GM21619 (cell line): ENCODE measurements at regions not wholly inside any gene's neighbourhood (a gene's known extent, or its start where the extent isn't known, plus 50 kb on each side); places are given as distances from the start of the nearest gene placed in this dataset.
A peak's percentile ranks its signal among the peaks of the same experiment; 100 is the strongest.
"Not testable (repeated sequence)": the region's sequence is repeated elsewhere in the genome, so short reads cannot be mapped to it uniquely, and the experiment has no call there.

Experiments
- ATAC-seq: cut with Tn5 transposase; IDR thresholded peaks from one replicate; pipeline ENCODE4 v1.9.1; 2021; ENCODE audit not compliant: unreplicated experiment

DNA sequence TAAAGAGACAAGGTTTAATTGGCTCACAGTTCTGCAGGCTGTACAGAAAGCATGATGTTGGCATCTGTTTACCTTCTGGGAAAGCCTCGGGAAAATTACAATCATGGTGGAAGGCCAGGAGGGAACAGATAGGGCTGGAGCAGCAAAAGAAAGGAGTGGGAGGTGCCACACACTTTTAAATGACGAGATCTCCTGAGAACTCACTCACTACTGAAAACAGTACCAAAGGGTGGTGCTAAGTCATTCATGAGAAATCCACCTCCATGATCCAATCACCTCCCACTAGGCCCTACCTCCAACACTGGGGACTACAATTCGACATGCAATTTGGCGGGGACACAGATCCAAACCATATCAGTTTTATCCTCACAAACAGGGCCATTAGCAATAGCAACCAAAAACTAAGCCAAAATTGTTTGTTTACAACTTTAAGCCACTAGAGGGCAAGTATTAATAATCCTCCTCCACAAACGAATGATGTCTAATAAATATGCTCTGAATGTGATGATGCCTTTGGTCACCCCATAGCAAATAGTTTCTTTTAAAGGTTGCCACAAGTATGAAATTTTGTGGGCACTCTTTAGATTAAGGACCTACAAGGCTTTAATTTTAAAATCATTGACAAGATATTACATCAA, 129.2 kb upstream of the NRBF2 start:
- no peak for ATAC-seq

DNA sequence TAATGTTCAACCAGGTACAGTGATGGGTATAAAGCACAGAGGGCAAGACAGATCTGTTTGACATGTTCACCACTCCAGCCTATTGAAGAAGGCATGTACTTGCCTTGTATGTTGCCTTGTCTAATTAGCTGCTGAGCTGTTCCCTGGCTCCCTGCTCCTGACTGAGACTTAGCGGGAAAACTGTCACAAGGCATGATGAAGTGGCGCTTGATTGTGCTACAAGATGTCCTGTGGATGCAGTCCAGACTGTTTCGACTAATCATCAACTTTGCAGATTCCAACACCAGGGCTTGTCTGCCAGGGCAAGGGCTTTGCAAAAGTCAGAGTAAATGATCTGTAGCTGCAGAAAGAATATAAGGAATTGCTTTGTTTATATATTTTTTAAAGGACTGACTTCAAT, 136.2 kb upstream of the NRBF2 start:
- ATAC-seq, result no peak

DNA sequence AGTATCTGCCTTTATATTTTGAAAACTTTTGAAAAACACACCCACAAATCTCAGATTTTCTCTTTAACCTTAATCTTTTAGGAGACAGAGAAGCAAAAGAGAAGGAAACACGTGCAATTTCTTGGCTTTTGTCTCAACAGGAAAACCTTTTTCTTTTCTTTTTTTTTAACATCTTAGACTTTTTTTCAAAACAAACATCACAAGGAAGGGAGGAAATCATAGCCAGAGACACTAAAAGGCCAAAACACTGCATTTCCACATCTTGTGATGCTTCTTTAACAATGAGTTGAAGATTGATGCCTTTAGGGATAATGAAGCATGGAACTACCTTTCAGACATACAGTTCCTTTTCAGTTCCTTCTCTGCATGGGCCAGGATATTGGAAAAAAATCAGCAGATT, 136.6 kb upstream of the NRBF2 start:
- ATAC-seq, result no peak

DNA sequence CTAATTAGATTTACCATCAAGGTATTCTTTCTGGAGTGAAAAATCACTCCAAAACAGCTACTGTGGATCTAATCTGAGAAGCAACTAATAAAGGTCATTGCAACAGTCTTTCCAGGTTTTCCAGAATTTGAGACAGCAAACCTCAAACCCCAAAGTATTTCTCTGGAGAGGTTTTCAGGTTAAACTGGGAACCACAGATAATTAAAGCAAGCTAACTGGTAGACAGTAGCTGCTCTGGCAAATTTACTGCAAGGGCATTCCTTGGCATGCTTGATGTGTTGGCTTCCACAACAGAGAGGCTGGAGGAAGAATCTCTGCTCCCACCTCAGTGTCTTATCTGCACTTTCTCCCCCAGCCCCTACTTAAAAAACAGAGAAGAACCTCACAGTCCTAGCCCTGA, 140.0 kb upstream of the NRBF2 start:
- no peak for ATAC-seq

DNA sequence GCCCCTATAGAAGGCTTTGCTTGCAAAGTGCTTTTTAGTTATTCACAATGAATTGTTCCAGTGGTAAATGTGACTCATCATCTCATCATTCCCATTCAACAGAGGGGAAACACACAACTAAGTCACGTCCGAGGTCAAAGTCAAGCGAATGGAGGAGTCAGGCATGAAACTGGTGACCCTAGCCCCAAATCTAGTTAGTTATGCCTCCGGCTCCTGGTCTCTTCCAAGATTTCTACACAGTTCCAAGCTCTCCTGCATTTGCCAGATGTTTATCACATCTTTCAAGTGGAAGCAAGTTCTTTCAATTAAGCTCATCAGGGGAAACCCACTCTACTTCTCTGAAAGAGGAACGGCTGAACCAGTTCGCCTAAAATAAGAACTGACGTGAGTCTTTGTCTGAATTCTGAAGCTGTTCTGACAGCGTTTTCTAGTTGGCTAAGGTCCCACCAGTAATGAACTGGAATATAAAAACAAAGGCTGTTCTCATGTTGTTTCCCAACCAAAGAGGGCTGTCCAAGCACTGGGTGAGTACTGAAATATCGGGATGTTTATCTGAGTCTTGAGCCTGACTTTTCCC, 140.9 kb upstream of the NRBF2 start:
- ATAC-seq, result peak; percentile 67

DNA sequence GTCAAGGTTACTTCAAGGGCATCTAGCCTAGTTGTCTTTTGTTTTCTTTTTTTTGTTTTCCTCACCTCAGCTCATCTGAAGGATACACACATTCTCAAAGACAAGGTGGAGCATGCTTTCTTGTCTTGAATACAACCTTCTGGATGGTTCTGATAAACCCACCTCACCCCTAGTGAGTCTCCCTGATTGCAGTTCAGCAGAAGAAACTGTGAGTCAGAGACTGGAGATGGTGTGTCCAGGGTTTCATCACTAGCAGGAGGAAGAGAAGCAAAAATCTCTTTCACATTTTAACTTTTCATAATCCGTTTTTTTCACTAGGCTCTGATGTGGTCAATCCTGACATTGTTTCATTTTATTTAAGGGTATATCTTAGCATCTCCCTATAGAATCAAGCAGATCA, 143.0 kb upstream of the NRBF2 start:
- ATAC-seq, result no peak

DNA sequence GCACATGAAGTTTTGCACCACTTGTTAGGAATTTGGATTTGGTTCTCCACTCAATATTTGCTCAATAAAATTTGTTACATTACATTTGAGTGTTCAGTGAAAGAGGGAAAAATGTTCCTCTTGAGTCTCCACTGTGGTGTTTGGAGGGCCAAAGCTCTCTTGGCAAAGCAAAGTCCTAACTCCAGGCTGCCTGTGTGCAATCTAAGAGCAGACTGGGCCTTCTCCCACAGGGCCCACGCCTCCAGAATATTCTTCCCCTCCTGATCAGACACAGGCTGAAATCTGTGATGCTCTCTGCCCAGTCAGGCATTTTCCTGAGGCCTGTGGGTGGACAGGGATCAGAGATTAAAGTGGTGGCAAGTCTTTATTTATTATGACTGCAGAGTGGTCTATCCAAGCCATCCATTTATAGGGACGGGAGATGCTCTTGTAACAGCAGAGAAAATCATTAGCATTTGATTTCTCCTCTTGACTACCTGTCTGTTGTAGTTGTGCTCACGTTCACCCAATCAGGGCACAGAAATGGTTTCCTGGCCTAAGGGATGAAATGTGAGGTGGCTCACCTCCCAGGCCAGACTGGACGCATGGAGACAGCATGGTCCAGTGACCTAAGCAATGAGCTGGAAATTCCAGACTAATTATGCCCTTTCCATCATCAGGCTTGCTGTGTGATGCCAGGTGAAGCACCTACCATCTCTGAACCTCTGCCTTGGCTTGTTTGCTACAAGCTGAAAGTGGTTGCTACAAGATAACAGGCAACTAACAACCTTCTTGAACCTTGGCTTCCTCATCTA, 147.1 kb upstream of the NRBF2 start:
- no peak for ATAC-seq

DNA sequence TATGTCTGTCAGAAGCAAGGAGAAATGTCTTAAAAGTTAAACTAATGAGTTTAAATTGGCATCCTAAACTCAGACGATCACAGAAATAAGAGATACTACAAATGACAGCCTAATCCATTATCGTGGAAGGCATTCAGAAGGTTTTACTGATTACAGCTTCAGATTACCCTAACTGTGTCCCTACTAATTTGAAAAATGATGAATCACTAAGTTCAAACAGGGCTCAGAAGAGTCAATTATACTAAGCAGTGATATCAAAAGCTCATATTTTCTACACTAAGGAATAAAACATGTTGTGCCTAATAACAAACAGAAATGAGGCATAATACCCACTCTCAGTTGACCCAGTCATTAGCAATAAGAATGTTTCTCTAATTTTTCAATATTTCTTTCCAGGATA, 152.0 kb upstream of the NRBF2 start:
- no peak for ATAC-seq

DNA sequence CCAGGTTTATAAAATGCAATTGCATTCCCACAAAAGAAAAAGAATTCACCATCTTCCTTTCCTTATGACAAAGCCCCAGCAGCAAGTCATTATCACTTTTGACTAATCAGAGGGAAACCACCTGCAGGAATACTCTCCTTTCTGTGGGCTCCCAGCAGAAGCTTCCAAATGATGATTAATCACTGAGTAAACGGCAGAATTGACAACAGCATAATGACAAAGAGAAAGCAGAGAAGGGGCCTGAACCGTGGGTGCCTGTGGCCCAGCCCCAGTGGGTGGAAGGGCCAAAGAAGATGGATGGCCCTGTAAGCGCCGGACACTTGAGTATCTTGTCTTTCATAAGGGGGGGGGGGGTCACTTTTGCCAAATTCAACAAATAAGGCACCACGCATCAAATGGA, 152.4 kb upstream of the NRBF2 start:
- ATAC-seq, result no peak

DNA sequence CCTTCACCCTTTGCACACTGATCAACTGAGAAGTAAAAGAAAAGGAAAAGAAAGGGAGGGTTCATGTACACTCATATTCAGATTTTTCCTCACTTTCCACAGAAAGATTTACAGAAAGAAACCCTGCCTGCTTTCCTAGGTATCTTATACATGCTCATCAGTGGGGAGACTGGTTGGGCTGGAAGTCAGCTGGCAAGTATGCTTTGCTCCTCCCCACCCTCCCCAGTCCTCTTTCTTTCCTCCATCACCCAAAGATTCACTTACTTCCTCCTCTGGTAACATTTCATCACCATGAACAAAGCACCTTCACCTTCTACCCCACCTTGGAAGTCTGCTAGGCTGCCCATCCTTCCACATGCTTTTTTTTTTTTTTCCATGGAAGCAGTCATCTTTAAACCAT, 153.2 kb upstream of the NRBF2 start:
- no peak for ATAC-seq

DNA sequence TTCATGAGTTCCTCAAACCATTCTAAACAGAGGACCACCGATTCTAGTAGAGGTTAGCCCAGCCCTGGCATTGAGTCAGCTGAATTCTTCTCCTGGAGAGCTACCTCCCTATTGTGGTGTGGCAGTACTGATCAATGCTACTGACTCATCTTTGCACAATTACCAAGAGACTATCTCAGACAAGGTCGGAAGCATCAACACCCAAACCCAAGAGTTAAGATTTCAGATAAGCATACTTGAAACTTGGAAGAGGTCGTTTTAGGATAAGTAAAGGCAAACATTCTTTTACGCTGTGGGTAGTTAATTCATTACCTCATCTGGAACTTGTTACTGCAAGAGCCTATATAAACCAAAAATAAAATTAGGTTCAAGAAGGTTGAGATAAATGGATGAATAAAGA, 154.6 kb upstream of the NRBF2 start:
- ATAC-seq, result no peak

DNA sequence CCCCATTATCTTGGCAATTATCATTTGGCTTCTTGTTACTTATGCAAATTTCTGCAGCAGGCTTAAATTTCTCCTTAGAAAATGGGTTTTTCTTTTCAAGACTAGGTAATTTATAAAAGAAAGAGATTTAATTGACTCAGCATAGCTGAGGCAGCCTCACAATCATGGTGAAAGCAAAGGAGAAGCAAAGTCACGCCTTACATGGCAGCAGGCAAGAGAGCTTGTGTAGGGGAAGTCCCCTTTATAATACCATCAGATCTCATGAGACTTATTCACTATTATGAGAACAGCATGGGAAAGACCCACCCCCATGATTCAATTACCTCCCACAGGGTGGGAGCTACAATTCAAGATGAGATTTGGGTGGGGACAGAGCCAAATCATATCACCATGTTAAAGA, 158.3 kb upstream of the NRBF2 start:
- not testable (repeated sequence) for ATAC-seq

DNA sequence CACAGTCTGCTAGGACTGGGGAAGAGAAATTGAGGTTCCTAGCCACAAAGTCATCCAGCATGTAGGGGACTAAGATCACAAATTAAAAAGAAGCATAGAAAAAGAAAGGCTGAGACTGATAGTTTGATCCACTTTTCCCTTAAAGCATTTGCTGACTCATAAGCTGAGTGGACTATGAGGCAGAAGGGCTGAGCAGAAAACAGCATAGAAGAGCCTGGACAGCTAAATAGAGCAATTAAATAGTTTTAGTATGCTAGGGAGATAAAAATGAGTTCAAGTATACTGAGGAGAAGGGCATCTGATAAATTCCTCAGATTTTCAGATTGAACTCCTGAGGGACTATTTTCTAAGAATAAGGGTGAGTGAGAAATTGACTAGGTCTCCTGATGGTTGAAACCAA, 155.9 kb upstream of the EGR2 start:
- ATAC-seq, result no peak

DNA sequence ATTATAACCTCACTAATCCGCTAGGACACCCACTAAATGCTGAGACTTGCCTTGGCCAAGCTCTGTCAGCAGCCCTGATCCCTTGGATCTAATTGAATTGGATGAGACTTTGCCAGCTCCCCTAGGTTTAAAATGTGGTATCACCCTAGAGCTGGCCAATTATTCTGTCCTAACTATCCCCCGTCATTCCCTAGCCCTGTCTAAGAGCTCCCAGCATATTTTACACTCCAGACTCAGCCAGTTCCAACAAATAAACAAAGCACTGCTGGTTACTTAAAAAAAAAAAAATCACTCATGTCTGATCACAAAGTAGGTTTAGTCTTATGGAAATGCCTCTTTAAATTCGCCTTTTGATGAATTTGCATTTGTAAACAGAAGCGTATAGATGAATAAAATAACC, 147.9 kb upstream of the EGR2 start:
- ATAC-seq, result no peak

DNA sequence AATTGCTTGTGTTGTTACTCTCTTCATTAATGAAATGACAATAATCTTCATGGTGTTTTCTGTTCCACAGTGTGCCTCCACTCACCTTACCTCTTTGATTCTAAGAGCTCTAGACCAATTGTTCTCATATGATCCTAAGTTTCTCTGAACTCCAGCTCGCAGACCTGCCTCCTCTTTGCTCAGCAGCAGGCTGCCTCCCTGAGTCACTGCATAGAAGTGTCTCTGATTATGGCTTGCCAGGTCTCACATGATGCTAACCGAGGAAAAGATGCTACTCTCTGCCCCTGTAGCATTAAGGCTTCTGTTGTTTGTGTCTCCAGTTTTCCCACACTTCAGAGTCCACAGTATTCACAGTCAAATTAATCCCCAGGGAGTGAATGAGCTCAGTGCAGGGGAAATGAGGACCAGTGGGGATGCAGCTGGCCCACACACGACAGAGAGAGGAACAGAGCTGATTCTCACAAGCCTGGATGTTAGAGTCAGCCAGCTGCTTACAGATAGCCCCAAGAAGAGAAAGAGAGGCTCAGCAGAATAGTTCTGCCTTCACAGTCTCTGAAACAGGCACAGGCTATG, 145.9 kb upstream of the EGR2 start:
- ATAC-seq, result no peak

DNA sequence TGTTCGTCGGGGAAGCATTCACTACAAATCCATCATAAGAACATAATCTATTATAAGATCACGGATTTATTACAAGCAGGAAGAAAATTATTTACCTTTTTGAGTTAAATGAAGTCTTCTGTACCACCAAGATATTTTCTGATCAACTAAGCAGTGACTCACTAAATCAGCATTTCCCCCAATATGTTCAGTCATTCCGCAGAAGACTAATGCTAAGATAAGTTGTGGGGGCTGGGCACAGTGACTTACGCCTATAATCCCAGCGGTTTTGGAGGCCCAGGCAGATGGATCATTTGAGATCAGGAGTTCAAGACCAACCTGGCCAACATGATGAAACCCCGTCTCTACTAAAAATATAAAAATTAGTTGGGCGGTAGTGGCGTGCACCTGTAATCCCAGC, 144.2 kb upstream of the EGR2 start:
- no peak for ATAC-seq

DNA sequence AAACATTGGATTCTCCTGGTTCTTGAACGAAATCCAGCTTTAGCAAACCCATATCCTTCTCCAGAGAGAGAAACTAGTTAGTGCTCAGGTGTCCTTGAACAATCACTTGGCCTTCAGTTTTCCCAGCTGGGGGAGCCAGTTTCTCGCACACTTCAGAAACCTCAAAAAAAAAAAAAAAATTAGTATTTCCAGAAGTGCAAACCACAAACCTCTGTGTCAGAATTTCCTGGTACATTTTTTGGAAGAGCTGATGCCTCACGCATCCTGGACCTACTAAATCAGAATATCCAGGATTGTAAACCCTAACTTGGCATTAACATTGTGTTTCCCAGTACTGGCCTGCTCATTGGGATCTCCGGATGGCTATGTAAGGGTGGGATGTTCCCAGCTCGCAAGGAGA, 143.4 kb upstream of the EGR2 start:
- ATAC-seq, result no peak

DNA sequence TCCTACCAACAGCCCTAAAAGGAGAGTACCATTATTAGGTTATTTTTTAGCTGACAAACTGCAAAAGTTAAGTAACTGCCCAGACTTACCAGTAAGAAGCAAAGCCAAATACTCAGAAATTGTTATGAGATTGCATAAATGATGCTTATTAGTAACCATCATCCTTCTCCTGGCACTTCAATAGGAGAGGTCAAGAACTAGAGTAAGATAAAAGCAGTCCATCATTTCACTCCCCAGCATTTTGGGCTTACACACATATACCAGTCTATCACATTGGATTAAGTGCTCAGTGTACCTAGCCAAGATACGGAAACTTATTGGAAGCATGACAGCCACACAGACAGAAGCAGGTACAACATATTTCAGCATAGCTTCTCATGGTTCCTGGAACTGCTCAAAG, 142.8 kb upstream of the EGR2 start:
- no peak for ATAC-seq

DNA sequence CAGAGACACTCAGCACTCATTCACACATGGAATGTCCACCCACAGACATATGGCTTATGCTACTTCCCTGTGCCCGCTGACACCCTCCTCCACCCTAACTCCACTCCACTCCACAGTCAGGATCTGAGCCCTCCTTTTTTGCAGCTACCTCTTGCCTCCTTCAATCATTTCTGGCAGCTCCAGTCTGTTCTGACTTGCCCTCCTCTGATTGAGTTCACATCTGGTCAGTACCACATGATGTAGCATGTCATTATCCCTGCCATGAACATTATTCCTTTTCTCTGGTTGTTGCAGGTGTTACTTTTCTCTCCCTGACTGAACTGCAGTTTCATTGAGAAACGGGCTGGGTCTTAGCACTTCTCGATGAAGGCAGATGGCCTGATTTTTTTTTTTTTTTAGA, 130.1 kb upstream of the EGR2 start:
- no peak for ATAC-seq

DNA sequence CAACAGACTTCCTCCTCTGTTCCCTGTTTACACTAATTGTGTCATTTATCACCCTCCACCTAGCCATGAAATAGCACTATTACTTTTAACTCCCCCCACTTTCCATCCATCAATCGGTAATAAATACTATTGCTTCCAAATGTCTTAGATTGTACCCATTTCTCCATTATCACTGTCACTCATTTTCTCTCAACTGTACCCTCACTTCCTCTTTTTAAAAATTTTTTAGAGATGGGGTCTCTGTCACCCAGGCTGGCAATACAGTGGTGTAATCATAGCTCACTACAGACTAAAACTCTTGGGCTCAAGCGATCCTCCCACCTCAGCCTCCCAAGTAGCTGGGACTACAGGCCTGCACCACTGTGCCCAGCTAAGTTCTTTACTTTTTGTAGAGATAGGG, 123.5 kb upstream of the EGR2 start:
- ATAC-seq, result no peak

DNA sequence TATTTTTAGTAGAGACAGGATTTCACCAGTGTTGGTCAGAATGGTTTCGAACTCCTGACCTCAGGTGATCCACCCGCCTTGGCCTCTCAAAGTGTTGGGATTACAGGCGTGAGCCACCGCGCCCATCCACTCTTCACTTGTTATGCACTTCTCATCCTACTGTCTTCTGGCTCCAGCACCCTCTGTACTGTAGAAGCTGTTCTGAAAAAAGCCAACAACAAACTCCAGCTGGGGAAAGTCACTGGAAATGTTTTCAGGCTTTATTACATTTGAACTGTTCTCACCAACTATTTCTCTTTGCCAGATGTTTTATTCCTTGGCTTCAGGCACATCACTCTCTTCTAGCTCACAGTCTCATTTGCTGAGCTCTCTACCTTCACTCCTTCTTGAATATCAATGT, 122.5 kb upstream of the EGR2 start:
- no peak for ATAC-seq

DNA sequence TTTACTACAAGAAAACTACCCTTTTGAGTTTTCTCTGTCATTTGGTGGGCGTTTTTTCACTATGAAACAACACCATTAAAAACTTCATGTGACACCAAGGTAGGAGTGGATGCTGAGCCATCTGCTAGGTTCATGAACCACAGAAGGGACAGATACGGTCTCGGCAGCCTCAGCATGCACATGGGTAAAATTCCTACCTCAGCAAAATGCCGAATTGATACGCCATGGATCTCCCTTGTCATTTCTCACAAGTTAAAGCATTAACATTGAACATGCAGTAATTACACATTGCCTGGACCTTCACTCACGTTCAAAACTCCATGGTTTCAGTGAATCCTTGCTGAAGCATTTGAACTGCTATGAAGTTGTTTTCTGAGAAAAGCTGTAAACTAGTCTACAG, 121.5 kb upstream of the EGR2 start:
- no peak for ATAC-seq
